ENCODE measurements at regions not wholly inside any gene's neighbourhood (a gene's known extent, or its start where the extent isn't known, plus 50 kb on each side); places are given as distances from the start of the nearest gene placed in this dataset.

GRCh38 chr13:24004971-24005370 lies 107.7 kb upstream of the C1QTNF9B start:
- no peaks in the 10 kb centered on the region for H3K36me3 Mint-ChIP-seq
- no peak overlapping the region for H3K4me3 Mint-ChIP-seq
- DNase-seq = no peak
- no peaks in the 10 kb centered on the region for H3K4me1 Mint-ChIP-seq
- peaks cover 0 to 4% (median 2%) of the 10 kb centered on the region in 5 donors for H3K27me3 Mint-ChIP-seq
- no peak for ATAC-seq
- H3K9me3 Mint-ChIP-seq = no peaks in the 10 kb centered on the region
- POLR2A ChIA-PET = no interaction called here
- H3K27ac Mint-ChIP-seq = peak overlapping the region in 1 of 10 donors; percentile 9

GRCh38 chr13:24005755-24006281 lies 108.5 kb upstream of the C1QTNF9B start:
- no peaks in the 10 kb centered on the region for H3K4me1 Mint-ChIP-seq
- POLR2A ChIA-PET = no interaction called here
- H3K27ac Mint-ChIP-seq = no peak overlapping the region
- DNase-seq = no peak
- peaks cover 0 to 4% (median 2%) of the 10 kb centered on the region in 5 donors for H3K27me3 Mint-ChIP-seq
- no peaks in the 10 kb centered on the region for H3K9me3 Mint-ChIP-seq
- no peak overlapping the region for H3K4me3 Mint-ChIP-seq
- ATAC-seq = no peak
- H3K36me3 Mint-ChIP-seq = no peaks in the 10 kb centered on the region

GRCh38 chr13:24006520-24007248 lies 109.4 kb upstream of the C1QTNF9B start:
- Mint-ChIP-seq H3K9me3 (no peaks in the 10 kb centered on the region), H3K4me3 (no peak overlapping the region), H3K27ac (no peak overlapping the region), H3K4me1 (no peaks in the 10 kb centered on the region), H3K27me3 (peaks cover 0 to 4% (median 2%) of the 10 kb centered on the region in 5 donors), H3K36me3 (no peaks in the 10 kb centered on the region)
- DNase-seq (no peak), ATAC-seq (no peak)
- POLR2A ChIA-PET = no interaction called here

GRCh38 chr13:24007979-24008620 lies 110.8 kb upstream of the C1QTNF9B start:
- peaks cover 0 to 2% (median 0%) of the 10 kb centered on the region in 5 donors for H3K27me3 Mint-ChIP-seq
- no peak overlapping the region for H3K4me3 Mint-ChIP-seq
- H3K36me3 Mint-ChIP-seq = no peaks in the 10 kb centered on the region
- H3K27ac Mint-ChIP-seq = peak overlapping the region in 1 of 10 donors; percentile 18
- H3K4me1 Mint-ChIP-seq = no peaks in the 10 kb centered on the region
- DNase-seq (no peak), ATAC-seq (no peak)
- POLR2A ChIA-PET = no interaction called here
- no peaks in the 10 kb centered on the region for H3K9me3 Mint-ChIP-seq

GRCh38 chr13:24008679-24009078 lies 111.4 kb upstream of the C1QTNF9B start:
- Mint-ChIP-seq H3K4me1 (no peaks in the 10 kb centered on the region), H3K4me3 (no peak overlapping the region), H3K9me3 (no peaks in the 10 kb centered on the region), H3K27me3 (peaks cover 0 to 1% (median 0%) of the 10 kb centered on the region in 5 donors), H3K36me3 (no peaks in the 10 kb centered on the region), H3K27ac (no peak overlapping the region)
- POLR2A ChIA-PET = no interaction called here
- DNase-seq = no peak
- no peak for ATAC-seq

GRCh38 chr13:24011266-24011665 lies 114.0 kb upstream of the C1QTNF9B start:
- POLR2A ChIA-PET = no interaction called here
- peak overlapping the region in 1 of 10 donors; percentile 14 for H3K27ac Mint-ChIP-seq
- no peak overlapping the region for H3K4me3 Mint-ChIP-seq
- ATAC-seq = no peak
- DNase-seq = no peak
- no peaks in the 10 kb centered on the region for H3K27me3 Mint-ChIP-seq
- no peaks in the 10 kb centered on the region for H3K9me3 Mint-ChIP-seq
- H3K36me3 Mint-ChIP-seq = no peaks in the 10 kb centered on the region
- H3K4me1 Mint-ChIP-seq = no peaks in the 10 kb centered on the region

- H3K9me3 Mint-ChIP-seq = no peaks in the 10 kb centered on the region
- no peaks in the 10 kb centered on the region for H3K27me3 Mint-ChIP-seq
- no peak overlapping the region for H3K27ac Mint-ChIP-seq
- no peak for ATAC-seq
- POLR2A ChIA-PET = no interaction called here
- DNase-seq = no peak
- no peaks in the 10 kb centered on the region for H3K36me3 Mint-ChIP-seq
- no peak overlapping the region for H3K4me3 Mint-ChIP-seq
- H3K4me1 Mint-ChIP-seq = no peaks in the 10 kb centered on the region
These were observed 115.3 kb upstream of the C1QTNF9B start for GRCh38 chr13:24012648-24013047.

GRCh38 chr13:24013189-24013588 lies 115.9 kb upstream of the C1QTNF9B start:
- H3K27me3 Mint-ChIP-seq = no peaks in the 10 kb centered on the region
- ATAC-seq (no peak), DNase-seq (no peak)
- POLR2A ChIA-PET = no interaction called here
- no peaks in the 10 kb centered on the region for H3K9me3 Mint-ChIP-seq
- no peak overlapping the region for H3K27ac Mint-ChIP-seq
- no peak overlapping the region for H3K4me3 Mint-ChIP-seq
- no peaks in the 10 kb centered on the region for H3K36me3 Mint-ChIP-seq
- no peaks in the 10 kb centered on the region for H3K4me1 Mint-ChIP-seq

- no peaks in the 10 kb centered on the region for H3K27me3 Mint-ChIP-seq
- peak overlapping the region in 1 of 10 donors; percentile 60 for H3K27ac Mint-ChIP-seq
- H3K4me1 Mint-ChIP-seq = no peaks in the 10 kb centered on the region
- H3K9me3 Mint-ChIP-seq = no peaks in the 10 kb centered on the region
- no peak for ATAC-seq
- no peaks in the 10 kb centered on the region for H3K36me3 Mint-ChIP-seq
- no peak overlapping the region for H3K4me3 Mint-ChIP-seq
- POLR2A ChIA-PET = interaction anchor here (0.6 kb wide), 1 partner anchor 202 kb away, joined by 3 read pairs; no protein-coding TSS in a partner anchor
- no peak for DNase-seq
These were observed 118.7 kb upstream of the C1QTNF9B start for GRCh38 chr13:24016046-24016445.

- DNase-seq (no peak), ATAC-seq (no peak)
- no peak overlapping the region for H3K27ac Mint-ChIP-seq
- H3K4me1 Mint-ChIP-seq = no peaks in the 10 kb centered on the region
- peaks cover 0 to 2% (median 0%) of the 10 kb centered on the region in 5 donors for H3K27me3 Mint-ChIP-seq
- peaks cover 0 to 4% (median 0%) of the 10 kb centered on the region in 9 donors for H3K9me3 Mint-ChIP-seq
- peaks cover 0 to 2% (median 0%) of the 10 kb centered on the region in 3 donors for H3K36me3 Mint-ChIP-seq
- POLR2A ChIA-PET = no interaction called here
- H3K4me3 Mint-ChIP-seq = no peak overlapping the region
These were observed 125.3 kb upstream of the C1QTNF9B start for GRCh38 chr13:24022568-24022967.

GRCh38 chr13:24023073-24023472 lies 125.8 kb upstream of the C1QTNF9B start:
- H3K4me1 Mint-ChIP-seq = no peaks in the 10 kb centered on the region
- no peak overlapping the region for H3K27ac Mint-ChIP-seq
- peaks cover 0 to 2% (median 0%) of the 10 kb centered on the region in 3 donors for H3K36me3 Mint-ChIP-seq
- peaks cover 0 to 3% (median 0%) of the 10 kb centered on the region in 5 donors for H3K27me3 Mint-ChIP-seq
- ATAC-seq (no peak), DNase-seq (no peak)
- H3K9me3 Mint-ChIP-seq = peaks cover 0 to 4% (median 0%) of the 10 kb centered on the region in 9 donors
- no peak overlapping the region for H3K4me3 Mint-ChIP-seq
- POLR2A ChIA-PET = no interaction called here

GRCh38 chr13:24027494-24027893 lies 130.2 kb upstream of the C1QTNF9B start:
- Mint-ChIP-seq H3K27me3 (peaks cover 0 to 12% (median 8%) of the 10 kb centered on the region in 5 donors), H3K4me1 (no peaks in the 10 kb centered on the region), H3K4me3 (no peak overlapping the region), H3K27ac (no peak overlapping the region), H3K36me3 (peaks cover 0 to 2% (median 0%) of the 10 kb centered on the region in 3 donors), H3K9me3 (peaks cover 0 to 4% (median 0%) of the 10 kb centered on the region in 9 donors)
- ATAC-seq (no peak), DNase-seq (no peak)
- POLR2A ChIA-PET = no interaction called here

- Mint-ChIP-seq H3K4me3 (no peak overlapping the region), H3K36me3 (no peaks in the 10 kb centered on the region), H3K27me3 (peaks cover 8 to 12% (median 10%) of the 10 kb centered on the region in 5 donors), H3K4me1 (no peaks in the 10 kb centered on the region), H3K27ac (no peak overlapping the region), H3K9me3 (peaks cover 0 to 3% (median 0%) of the 10 kb centered on the region in 9 donors)
- POLR2A ChIA-PET = no interaction called here
- ATAC-seq (no peak), DNase-seq (no peak)
These were observed 128.3 kb upstream of the SPATA13 start for GRCh38 chr13:24032252-24032651.
